GM18861 (cell line): ENCODE measurements at regions not wholly inside any gene's neighbourhood (a gene's known extent, or its start where the extent isn't known, plus 50 kb on each side); places are given as distances from the start of the nearest gene placed in this dataset.
"Not testable (repeated sequence)": the region's sequence is repeated elsewhere in the genome, so short reads cannot be mapped to it uniquely, and the experiment has no call there.

Experiments
- ATAC-seq: cut with Tn5 transposase; IDR thresholded peaks from one replicate; pipeline ENCODE4 v1.9.1; 2021; ENCODE audit not compliant: unreplicated experiment

GRCh38 chr16:64731891-64732290 is 390.0 kb downstream of the CDH11 start:
- no peak for ATAC-seq

DNA sequence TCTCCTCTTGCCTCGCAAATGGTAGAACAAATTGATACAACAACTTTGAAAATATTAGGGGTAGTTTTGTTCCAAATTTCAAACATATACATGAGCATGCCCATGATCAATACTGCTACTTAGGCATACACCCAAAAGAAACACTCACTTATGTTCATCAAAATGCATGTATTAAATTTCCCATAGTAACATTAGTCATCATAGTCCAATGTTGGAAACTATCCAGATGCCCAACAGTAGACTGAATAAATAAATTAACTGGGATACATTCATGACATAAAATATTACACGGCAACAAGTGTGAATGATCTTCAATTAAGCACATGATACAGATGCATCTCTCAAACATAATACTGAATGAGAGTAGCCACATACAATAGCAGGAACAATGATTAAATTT is 391.6 kb downstream of the CDH11 start:
- ATAC-seq = no peak

GRCh38 chr16:64724339-64724738 is 397.5 kb downstream of the CDH11 start:
- no peak for ATAC-seq

DNA sequence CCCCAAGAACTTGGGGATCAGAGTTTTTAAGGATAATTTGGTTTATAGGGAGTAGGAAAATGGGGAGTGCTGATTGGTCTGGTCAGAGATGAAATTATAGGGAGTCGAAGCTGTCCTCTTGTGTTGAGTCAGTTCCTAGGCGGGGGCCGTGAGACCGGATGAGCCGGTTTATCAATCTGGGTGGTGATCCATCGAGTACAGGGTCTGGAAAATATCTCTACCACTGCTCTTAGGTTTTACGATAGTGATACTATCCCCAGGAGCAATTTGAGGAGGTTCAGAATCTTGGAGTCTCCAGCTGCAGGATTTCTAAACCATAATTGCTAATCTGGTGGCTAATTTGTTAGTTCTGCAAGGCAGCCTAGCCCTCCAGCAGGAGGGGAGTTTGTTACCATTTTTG is 403.4 kb downstream of the CDH11 start:
- no peak for ATAC-seq

- no peak for ATAC-seq
Measured at GRCh38 chr16:64717871-64718270, 404.0 kb downstream of the CDH11 start.

DNA sequence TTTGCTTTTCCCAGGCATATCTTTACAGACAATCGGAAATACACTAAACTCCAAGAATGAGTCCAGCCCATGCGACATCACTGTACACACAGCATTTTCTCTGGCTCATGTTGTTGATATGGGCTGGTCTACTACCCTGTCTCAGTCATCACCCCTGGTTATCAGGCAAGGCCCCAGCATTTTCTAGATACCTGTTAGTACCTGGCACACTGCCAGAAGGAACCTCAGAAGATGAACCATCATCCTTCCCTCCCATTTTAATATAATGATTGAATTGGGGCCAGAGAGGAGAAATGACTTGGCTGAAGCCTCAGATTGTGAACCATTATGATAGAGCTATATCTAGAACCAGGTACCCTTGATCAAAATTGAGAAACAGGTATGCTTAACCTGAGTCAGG is 406.2 kb downstream of the CDH11 start:
- ATAC-seq = no peak

DNA sequence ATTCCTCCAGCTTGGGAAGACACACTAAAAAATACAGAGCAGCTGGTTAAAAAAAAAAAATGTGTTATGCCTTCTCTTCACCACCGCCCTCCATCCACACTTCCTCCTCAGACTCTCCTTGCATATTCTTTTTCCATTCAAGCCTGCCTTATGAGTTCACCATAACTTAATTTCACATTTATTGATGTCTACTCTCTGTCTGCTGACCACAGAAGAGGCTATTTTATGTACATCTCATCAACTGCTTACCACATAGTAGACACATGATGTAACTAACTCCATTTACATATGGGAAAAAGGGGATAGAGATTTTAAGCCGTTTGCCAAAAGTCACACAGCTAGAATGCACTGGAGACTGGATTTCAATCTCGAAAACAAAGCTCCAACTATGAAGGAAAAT is 409.8 kb downstream of the CDH11 start:
- ATAC-seq = no peak

DNA sequence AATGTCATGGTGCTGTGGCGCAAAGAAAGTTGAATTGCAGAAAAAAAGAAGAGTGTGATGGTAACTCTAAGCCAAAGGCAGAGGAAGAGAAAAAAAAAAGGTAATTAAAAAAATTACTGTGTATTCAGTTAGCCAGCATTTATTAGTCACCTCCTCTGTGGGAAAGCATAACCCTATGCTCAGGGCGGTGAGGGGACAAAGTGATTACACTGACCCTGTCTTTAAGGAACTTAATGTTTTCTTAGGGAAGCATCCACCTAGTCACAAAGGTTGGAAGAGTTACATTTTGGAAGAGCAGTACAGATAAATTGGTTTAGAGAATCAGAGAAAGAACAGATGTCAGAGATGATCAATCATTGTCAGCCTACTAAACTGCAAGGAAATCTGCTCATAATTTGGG is 410.3 kb downstream of the CDH11 start:
- no peak for ATAC-seq

GRCh38 chr16:64711026-64711425 is 410.8 kb downstream of the CDH11 start:
- no peak for ATAC-seq

- no peak for ATAC-seq
Measured at GRCh38 chr16:64705443-64705842, 416.4 kb downstream of the CDH11 start.

DNA sequence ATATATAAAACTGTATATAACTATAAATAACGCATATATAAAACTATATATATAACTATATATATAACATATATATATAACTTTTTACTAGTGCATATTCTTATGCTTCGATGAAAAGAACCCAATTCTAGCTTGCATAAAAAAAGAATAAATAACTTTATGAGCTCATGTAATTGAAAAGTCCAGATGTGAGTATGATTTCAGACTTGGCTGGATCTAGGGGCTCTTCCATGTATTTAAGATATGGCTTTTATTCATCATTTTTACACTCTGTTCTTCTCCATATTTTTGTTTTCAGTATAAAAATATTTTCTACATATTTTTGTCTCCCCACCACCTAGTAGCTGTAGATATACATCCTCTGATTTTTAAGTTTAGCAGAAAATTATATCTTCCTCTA is 417.5 kb downstream of the CDH11 start:
- no peak for ATAC-seq

- no peak for ATAC-seq
Measured at GRCh38 chr16:64702415-64702814, 419.4 kb downstream of the CDH11 start.

DNA sequence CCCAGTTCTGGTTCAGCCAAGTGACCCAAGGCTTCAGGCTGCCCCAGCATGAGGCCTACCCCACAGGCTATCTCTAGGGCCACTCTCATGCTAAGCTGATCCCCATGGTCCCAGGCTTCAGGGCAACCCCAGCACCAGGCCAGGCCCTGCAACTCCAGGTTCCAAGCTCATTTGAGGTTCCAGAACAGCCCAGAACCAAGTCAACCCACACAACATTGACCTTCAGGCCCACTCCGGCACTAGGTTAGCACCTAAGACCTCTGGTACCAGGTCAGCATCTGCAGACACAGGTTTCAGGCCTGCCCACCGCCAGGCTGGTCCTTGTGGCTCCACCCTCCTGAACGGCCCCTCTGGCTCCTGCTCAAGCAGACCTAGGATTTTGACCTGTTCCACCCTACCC is 421.2 kb downstream of the CDH11 start:
- no peak for ATAC-seq

DNA sequence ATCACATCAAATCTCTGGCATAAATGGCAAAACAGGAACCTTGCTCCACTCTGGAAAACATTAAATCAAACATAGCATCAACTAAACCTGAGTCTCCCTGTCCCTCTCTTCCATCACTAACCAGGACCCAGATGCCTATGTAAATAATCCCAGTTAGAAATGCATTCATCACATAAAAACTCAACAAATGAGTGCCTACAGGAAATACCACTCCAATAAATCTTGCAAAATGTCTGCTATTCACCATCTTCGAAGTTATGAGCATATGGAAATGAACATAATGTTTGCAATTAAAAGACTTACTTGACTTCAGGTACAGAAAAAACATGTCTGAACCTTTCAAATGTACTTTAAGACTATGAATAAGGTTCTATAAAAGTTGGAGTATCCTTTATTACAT is 425.0 kb downstream of the CDH11 start:
- no peak for ATAC-seq

DNA sequence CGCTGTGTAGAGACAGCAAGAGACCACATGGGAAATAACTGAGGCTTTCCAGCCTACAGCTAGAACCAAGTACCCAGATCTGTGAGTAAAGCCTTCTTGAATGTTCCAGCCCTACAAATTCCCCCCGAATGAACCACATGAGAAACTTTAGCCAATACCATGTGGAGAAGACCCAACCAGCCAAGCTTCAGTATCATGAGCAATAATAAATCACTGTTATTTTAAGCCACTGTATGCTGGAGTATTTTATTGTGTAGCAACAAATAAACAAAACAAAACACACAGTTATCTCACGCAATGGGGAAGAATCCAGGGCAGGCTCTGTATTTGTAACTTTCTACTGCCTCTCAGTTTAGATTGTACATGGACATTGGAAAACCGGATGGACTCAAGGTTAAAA is 426.2 kb downstream of the CDH11 start:
- ATAC-seq = no peak

DNA sequence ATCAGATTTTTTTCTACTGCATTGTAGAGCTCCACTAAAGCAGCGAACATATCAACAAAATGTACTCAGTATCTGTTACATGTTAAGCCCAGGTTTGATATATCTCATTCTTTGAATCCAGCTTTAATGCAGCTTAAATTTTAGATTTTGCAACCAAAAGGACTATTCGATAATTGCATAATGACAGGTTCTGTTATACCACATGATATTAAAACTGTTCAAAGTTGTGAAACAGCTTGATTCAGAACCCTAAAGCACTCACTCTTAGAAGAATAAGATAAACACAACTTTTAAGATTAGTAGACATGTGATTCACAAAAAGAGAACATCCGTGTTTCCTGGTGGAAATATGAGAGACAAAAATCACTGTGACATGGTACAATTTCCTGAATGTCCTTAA is 427.9 kb downstream of the CDH11 start:
- no peak for ATAC-seq

GRCh38 chr16:64687786-64688185 is 434.1 kb downstream of the CDH11 start:
- ATAC-seq = no peak

DNA sequence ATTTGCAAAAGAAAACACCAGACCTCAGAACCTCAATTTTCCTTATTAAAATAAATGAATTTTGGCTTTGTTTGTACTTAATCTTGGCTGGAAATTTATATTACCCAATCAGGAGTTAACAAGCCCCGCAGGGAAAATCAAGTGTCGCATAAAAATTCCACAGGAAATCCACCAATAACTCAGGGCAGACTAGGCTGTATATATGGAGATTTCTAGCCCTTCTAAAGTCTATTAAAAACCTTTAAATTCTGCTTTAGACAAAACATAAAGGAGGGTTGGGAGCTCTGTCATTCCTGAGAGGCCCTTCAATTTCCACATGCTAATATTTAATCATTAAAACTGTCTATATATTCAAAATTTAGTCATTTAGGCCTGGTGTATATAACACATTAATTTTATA is 434.7 kb downstream of the CDH11 start:
- ATAC-seq = no peak

DNA sequence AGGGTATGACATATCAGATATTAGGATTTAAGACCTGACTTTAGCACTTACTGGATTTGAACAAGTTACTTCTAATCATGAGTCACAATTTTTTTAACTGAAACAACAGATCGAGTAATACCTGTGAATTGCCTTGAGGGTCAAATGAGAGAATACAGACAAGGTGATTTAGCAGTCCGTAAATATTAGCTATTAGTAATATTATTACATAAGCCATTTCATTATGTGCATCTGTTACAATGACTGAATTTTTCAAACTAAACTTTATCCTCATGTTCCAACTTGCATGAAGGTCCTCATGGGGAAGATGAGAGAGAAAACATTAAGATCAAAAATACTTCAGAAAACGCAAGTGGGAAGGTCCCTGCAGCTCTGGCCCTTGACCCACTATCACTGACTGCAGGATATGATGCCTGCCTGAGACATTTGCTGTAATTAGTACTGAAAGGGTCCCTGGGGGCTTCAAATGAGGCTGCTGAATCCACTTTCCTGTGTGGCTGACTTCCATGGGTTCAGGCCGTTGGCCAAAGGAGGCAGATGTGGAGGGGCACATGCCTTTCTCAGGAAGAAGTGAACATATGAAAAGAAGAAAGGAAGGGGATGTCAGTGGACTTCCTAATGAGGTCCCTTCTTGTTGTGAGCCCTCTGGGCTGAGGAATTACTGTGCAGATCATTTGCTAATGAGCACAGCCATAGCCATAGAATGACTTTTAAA is 441.7 kb downstream of the CDH11 start:
- ATAC-seq = no peak

DNA sequence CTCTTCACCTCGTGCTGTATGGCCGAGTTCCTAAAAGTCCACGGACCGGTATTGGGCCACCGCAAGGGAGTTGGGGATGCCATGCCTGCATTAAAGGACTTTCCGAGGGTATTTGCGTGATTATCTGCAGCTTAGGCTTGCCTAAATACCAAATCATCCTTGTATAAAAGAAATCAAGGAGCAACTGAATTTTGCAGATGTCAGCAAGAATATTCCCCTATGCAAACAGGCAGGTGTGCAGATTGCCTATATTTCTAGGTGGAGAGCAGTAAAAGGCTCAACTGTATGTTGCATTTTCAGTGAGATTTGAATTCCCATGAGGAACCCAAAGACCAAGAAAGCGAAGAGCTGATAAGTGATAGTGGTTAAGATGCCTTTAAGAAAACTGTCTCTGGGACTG is 452.3 kb downstream of the CDH11 start:
- ATAC-seq = no peak

- ATAC-seq = no peak
Measured at GRCh38 chr16:64667334-64667877, 454.5 kb downstream of the CDH11 start.

DNA sequence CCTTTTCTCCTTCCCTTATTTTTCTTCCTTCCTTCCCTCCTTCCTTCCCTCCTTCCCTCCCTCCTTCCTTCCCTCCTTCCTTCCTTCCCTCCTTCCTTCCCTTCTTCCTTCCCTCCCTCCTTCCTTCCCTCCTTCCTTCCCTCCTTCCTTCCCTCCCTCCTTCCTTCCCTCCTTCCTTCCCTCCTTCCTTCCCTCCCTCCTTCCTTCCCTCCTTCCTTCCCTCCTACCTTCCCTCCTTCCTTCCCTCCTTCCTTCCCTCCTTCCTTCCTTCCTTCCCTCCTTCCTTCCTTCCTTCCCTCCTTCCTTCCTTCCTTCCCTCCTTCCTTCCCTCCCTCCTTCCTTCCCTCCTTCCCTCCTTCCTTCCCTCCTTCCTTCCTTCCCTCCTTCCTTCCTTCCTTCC is 459.6 kb downstream of the CDH11 start:
- not testable (repeated sequence) for ATAC-seq

DNA sequence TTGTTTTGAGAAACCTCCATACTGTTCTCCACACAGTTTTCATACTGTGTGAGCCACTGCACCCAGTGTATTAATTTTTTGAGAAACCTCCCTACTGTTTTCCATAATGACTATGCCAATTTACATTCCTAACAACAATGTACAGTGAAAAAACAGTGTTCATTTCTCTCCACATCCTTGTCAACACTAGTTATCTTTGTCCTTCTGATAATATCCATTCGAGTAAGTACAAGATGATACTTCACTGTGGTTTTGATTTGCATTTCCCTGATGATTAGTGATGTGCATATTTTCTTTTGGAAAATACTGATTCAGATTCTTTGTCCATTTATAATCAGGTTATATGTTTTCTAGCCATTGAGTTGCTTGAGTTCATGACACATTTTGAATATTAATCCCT is 462.0 kb downstream of the CDH11 start:
- no peak for ATAC-seq
